HCT116 (cell line): ENCODE measurements at regions not wholly inside any gene's neighbourhood (a gene's known extent, or its start where the extent isn't known, plus 50 kb on each side); places are given as distances from the start of the nearest gene placed in this dataset.

Experiments
- ATAC-seq: fragments of 200-7000 bp; cut with Tn5 transposase; 2 replicates; pipeline ENCODE4 v1.9.1; 2020; ENCODE audit warnings: mild to moderate bottlenecking, moderate library complexity
- BruUV-seq: library from RNA; stranded (reverse); fragments of 400-500 nt; replicated peaks from 2 replicates; lab custom pipeline; 2021; lab: Mats Ljungman, UMichigan
- CTCF ChIA-PET: fragments of 300-600 bp; sonication (Branson Sonifier 250); formaldehyde crosslinking; loops from one replicate; lab custom pipeline; 2021; ENCODE audit warnings: antibody characterized with exemption; lab: Charles Lee
- POLR2A ChIA-PET: fragments of 300-600, 350-600 bp; sonication (Branson Sonifier 250); formaldehyde crosslinking; loops from one replicate; lab custom pipeline; 2021; ENCODE audit warnings: antibody characterized with exemption; lab: Charles Lee
- RAD21 ChIA-PET, 2 experiments: fragments of 300-600 bp; sonication (Branson Sonifier 250); formaldehyde crosslinking; loops; one replicate each; lab custom pipeline; 2023; ENCODE audit warnings: low total read pairs in 2 of 2; ENCODE audit not compliant: uncharacterized antibody in 2 of 2, unreplicated experiment in 2 of 2, low non-redundant PET in 1 of 2; lab: Charles Lee
- DNase-seq: peaks from one replicate; pipeline ENCODE4 v3.0.0-alpha.2; 2010; ENCODE audit warnings: low read depth, low spot score
- H2AFZ ChIP-seq: fragments of 200-600 bp; shearing (Covaris generic), sonication (generic); 2 replicates; pipeline ENCODE4 v1.6.1; 2017; ENCODE audit warnings: low read depth, mixed run types, mixed read lengths, antibody characterized with exemption, low read length; ENCODE audit not compliant: poor library complexity, severe bottlenecking
- H3K27ac ChIP-seq: 2 replicates; pipeline ENCODE4 v1.5.1; 2012; ENCODE audit warnings: low read depth, low read length
- H3K27me3 ChIP-seq: fragments of 200-600 bp; sonication (generic); 2 replicates; pipeline ENCODE4 v1.6.1; 2016; ENCODE audit warnings: mixed run types, low read length, mixed read lengths; ENCODE audit not compliant: insufficient read depth
- H3K36me3 ChIP-seq, 2 experiments: fragments of 200-500 bp in 1 of 2; fragments of 200-600 bp in 1 of 2; sonication (Bioruptor generic) in 1 of 2; sonication (generic) in 1 of 2; 2 replicates each; pipeline versions ENCODE4 v1.5.1 to v1.6.1; 2014 to 2016; ENCODE audit warnings: low read length in 2 of 2, inconsistent platforms in 1 of 2, mixed read lengths in 1 of 2, mixed run types in 1 of 2; ENCODE audit not compliant: insufficient read depth in 2 of 2, control insufficient read depth in 1 of 2
- H3K4me1 ChIP-seq, 2 experiments: fragments of 200-600 bp in 1 of 2; sonication (generic) in 1 of 2; 2 replicates each; pipeline versions ENCODE4 v1.5.1 to v1.6.1; 2012 to 2017; ENCODE audit warnings: low read length in 2 of 2, inconsistent platforms in 1 of 2, mild to moderate bottlenecking in 1 of 2, mixed read lengths in 1 of 2, mixed run types in 1 of 2, moderate library complexity in 1 of 2; ENCODE audit not compliant: insufficient read depth in 2 of 2, control insufficient read depth in 1 of 2
- H3K4me2 ChIP-seq: fragments of 200-600 bp; sonication (generic); 2 replicates; pipeline ENCODE4 v1.6.1; 2017; ENCODE audit warnings: mixed run types, low read length, mixed read lengths
- H3K4me3 ChIP-seq, 2 experiments: fragments of 200-600 bp in 1 of 2; sonication (generic) in 1 of 2; replicated peaks in 1 of 2; 2 replicates each; pipeline ENCODE4 v1.5.1; 2011 to 2016; ENCODE audit warnings: low read length in 2 of 2, control low read depth in 1 of 2, low read depth in 1 of 2, mild to moderate bottlenecking in 1 of 2, mixed read lengths in 1 of 2, mixed run types in 1 of 2
- H3K79me2 ChIP-seq: fragments of 200-600 bp; sonication (generic); 2 replicates; pipeline ENCODE4 v1.6.1; 2017; ENCODE audit warnings: mild to moderate bottlenecking, mixed run types, low read length, moderate library complexity, mixed read lengths; ENCODE audit not compliant: insufficient read depth
- H3K9ac ChIP-seq: fragments of 200-600 bp; sonication (generic); 2 replicates; pipeline ENCODE4 v1.6.1; 2016; ENCODE audit warnings: low read length, mixed read lengths
- H3K9me2 ChIP-seq: fragments of 200-600 bp; sonication (generic), shearing (Covaris generic); 2 replicates; pipeline ENCODE4 v1.6.1; 2017; ENCODE audit warnings: mixed run types, mild to moderate bottlenecking, moderate library complexity; ENCODE audit not compliant: insufficient read depth
- H3K9me3 ChIP-seq, 2 experiments: fragments of 200-500 bp in 1 of 2; fragments of 200-600 bp in 1 of 2; sonication (Bioruptor generic) in 1 of 2; sonication (generic) in 1 of 2; 2 replicates each; pipeline ENCODE4 v1.6.1; 2014 to 2017; ENCODE audit warnings: low read length in 2 of 2, mixed read lengths in 2 of 2, inconsistent platforms in 1 of 2, low read depth in 1 of 2, mild to moderate bottlenecking in 1 of 2, mixed run types in 1 of 2, moderate library complexity in 1 of 2; ENCODE audit not compliant: control insufficient read depth in 1 of 2, insufficient read depth in 1 of 2
- H4K20me1 ChIP-seq: fragments of 200-600 bp; sonication (generic), shearing (Covaris generic); 2 replicates; pipeline ENCODE4 v1.6.1; 2017; ENCODE audit warnings: mixed run types, mild to moderate bottlenecking, moderate library complexity; ENCODE audit not compliant: insufficient read depth
- CBX3 ChIP-seq: IDR thresholded peaks from 2 replicates; pipeline ENCODE4 v1.6.1; 2012; ENCODE audit warnings: low read depth
- CEBPB ChIP-seq: IDR thresholded peaks from 2 replicates; pipeline ENCODE4 v1.6.1; 2012; ENCODE audit warnings: low read depth
- EGR1 ChIP-seq: IDR thresholded peaks from 2 replicates; pipeline ENCODE4 v1.6.1; 2012; ENCODE audit warnings: low read depth
- ELF1 ChIP-seq: IDR thresholded peaks from 2 replicates; pipeline ENCODE4 v1.6.1; 2012; ENCODE audit warnings: low read depth, borderline replicate concordance
- EZH2 ChIP-seq: fragments of 200-600 bp; sonication (generic); IDR thresholded peaks from 2 replicates; pipeline ENCODE4 v1.6.1; 2017; ENCODE audit warnings: antibody characterized with exemption, mixed run types
- JUND ChIP-seq: IDR thresholded peaks from 2 replicates; pipeline ENCODE4 v1.6.1; 2012
- POLR2A ChIP-seq: IDR thresholded peaks from 2 replicates; pipeline ENCODE4 v1.7.0; 2011; ENCODE audit warnings: borderline replicate concordance; ENCODE audit not compliant: insufficient read depth, insufficient read length; ENCODE audit errors: extremely low read depth
- RAD21 ChIP-seq: IDR thresholded peaks from 2 replicates; pipeline ENCODE4 v1.6.1; 2012; ENCODE audit warnings: low read depth, mild to moderate bottlenecking
- SP1 ChIP-seq: IDR thresholded peaks from 2 replicates; pipeline ENCODE4 v1.6.1; 2012; ENCODE audit warnings: low read depth
- TCF7L2 ChIP-seq: IDR thresholded peaks from 2 replicates; pipeline ENCODE4 v1.7.0; 2011; ENCODE audit warnings: borderline replicate concordance, inconsistent platforms; ENCODE audit not compliant: insufficient read depth, insufficient read length; ENCODE audit errors: extremely low read depth
- YY1 ChIP-seq: IDR thresholded peaks from 2 replicates; pipeline ENCODE4 v1.6.1; 2011; ENCODE audit warnings: low read length, low read depth, moderate library complexity, mild to moderate bottlenecking; ENCODE audit not compliant: insufficient replicate concordance; ENCODE audit errors: extremely low read depth
- intact Hi-C: fragments of 100-400 bp; cut with micrococcal nuclease; formaldehyde crosslinking; loops from 2 replicates; pipeline ENCODE4 v1.10.0; 2022
- TF ChIP-seq, protein P1 (sequence below), 3 experiments: fragments of 200-600 bp in 1 of 3; sonication (generic) in 1 of 3; IDR thresholded peaks in 2 of 3; conservative IDR thresholded peaks in 1 of 3; 2 replicates each; pipeline ENCODE4 v1.5.1; 2012 to 2017; ENCODE audit warnings: low read depth in 2 of 3, low read length in 2 of 3, antibody characterized with exemption in 1 of 3, borderline replicate concordance in 1 of 3, control low read depth in 1 of 3, mild to moderate bottlenecking in 1 of 3, mixed read lengths in 1 of 3, mixed run types in 1 of 3, moderate library complexity in 1 of 3; ENCODE audit not compliant: insufficient read depth in 1 of 3
- TF ChIP-seq, protein P2 (sequence below): IDR thresholded peaks from 2 replicates; pipeline ENCODE4 v1.6.1; 2012
- TF ChIP-seq, protein P3 (sequence below): IDR thresholded peaks from 2 replicates; pipeline ENCODE4 v1.6.1; 2012; ENCODE audit warnings: low read depth
- TF ChIP-seq, protein P4 (sequence below): IDR thresholded peaks from 2 replicates; pipeline ENCODE4 v1.6.1; 2012

DNA sequence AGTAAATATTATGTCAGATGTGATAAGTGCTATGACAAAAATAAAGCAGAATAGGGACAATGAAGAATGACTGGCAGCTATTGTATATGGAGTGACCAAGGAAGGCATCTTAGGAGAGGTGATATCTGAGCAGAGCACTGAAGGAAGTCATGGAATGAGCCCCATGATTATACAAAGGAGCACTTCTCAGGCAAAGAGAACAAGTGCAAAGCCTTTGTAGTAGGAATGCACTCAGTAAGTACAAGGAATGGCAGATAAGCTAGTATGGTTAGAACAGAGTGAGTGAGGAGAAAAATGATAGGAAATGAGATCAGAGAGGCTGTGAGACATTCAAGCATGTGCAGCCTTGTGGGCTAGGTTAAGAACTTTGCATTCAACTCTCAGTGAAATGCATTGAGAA is 214.8 kb downstream of the LURAP1L start (continued):
- TF ChIP-seq, protein P1, sequence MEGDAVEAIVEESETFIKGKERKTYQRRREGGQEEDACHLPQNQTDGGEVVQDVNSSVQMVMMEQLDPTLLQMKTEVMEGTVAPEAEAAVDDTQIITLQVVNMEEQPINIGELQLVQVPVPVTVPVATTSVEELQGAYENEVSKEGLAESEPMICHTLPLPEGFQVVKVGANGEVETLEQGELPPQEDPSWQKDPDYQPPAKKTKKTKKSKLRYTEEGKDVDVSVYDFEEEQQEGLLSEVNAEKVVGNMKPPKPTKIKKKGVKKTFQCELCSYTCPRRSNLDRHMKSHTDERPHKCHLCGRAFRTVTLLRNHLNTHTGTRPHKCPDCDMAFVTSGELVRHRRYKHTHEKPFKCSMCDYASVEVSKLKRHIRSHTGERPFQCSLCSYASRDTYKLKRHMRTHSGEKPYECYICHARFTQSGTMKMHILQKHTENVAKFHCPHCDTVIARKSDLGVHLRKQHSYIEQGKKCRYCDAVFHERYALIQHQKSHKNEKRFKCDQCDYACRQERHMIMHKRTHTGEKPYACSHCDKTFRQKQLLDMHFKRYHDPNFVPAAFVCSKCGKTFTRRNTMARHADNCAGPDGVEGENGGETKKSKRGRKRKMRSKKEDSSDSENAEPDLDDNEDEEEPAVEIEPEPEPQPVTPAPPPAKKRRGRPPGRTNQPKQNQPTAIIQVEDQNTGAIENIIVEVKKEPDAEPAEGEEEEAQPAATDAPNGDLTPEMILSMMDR (IDR thresholded peaks at IDR 0.05 in 2 of 3, conservative IDR thresholded peaks at IDR 0.05 in 1 of 3; ENCODE audit: borderline replicate concordance in 1 of 3, insufficient read depth in 1 of 3, low read depth in 2 of 3, low read length in 2 of 3): no peak
- no peak for TF ChIP-seq POLR2A
- TF ChIP-seq, protein P2, sequence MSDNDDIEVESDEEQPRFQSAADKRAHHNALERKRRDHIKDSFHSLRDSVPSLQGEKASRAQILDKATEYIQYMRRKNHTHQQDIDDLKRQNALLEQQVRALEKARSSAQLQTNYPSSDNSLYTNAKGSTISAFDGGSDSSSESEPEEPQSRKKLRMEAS: no peak

DNA sequence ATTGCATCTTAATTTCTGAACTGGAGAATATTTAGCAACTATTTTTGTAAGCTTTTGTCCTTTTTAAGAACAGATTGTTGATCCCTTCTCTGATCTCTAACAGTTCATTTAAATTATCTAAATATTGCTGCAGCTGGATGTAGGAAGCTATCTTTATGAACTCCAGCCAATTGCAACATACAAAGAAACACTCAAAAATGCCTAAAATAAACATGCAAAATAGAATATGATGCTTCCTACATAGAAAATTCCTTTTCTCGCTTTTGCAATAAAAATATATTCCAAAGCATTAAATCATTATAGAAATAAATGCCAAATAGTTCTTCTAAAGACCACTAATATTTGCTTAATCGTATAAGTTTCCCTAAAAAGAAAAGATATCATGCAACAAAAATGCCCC is 218.6 kb downstream of the LURAP1L start:
- Histone ChIP-seq H3K9ac (no peak overlapping the region), H3K79me2 (no peaks in the 10 kb centered on the region), H3K27me3 (0 out of 2 replicates have a peak, but pooled peaks cover 6% of the 10 kb centered on the region), H3K9me3 (no peaks in the 10 kb centered on the region), H3K36me3 (no peaks in the 10 kb centered on the region), H3K9me2 (no peaks in the 10 kb centered on the region), H3K27ac (no peak overlapping the region), H2AFZ (no peak overlapping the region), H3K4me3 (no peak overlapping the region), H3K4me2 (no peak overlapping the region), H4K20me1 (no peaks in the 10 kb centered on the region), H3K4me1 (no peaks in the 10 kb centered on the region)
- DNase-seq: no peak
- TF ChIP-seq, protein P3, sequence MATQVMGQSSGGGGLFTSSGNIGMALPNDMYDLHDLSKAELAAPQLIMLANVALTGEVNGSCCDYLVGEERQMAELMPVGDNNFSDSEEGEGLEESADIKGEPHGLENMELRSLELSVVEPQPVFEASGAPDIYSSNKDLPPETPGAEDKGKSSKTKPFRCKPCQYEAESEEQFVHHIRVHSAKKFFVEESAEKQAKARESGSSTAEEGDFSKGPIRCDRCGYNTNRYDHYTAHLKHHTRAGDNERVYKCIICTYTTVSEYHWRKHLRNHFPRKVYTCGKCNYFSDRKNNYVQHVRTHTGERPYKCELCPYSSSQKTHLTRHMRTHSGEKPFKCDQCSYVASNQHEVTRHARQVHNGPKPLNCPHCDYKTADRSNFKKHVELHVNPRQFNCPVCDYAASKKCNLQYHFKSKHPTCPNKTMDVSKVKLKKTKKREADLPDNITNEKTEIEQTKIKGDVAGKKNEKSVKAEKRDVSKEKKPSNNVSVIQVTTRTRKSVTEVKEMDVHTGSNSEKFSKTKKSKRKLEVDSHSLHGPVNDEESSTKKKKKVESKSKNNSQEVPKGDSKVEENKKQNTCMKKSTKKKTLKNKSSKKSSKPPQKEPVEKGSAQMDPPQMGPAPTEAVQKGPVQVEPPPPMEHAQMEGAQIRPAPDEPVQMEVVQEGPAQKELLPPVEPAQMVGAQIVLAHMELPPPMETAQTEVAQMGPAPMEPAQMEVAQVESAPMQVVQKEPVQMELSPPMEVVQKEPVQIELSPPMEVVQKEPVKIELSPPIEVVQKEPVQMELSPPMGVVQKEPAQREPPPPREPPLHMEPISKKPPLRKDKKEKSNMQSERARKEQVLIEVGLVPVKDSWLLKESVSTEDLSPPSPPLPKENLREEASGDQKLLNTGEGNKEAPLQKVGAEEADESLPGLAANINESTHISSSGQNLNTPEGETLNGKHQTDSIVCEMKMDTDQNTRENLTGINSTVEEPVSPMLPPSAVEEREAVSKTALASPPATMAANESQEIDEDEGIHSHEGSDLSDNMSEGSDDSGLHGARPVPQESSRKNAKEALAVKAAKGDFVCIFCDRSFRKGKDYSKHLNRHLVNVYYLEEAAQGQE: no peak
- no peak for TF ChIP-seq POLR2A
- TF ChIP-seq EGR1: no peak
- no peak for TF ChIP-seq YY1
- no peak for TF ChIP-seq TCF7L2
- no peak for TF ChIP-seq CBX3
- TF ChIP-seq, protein P4, sequence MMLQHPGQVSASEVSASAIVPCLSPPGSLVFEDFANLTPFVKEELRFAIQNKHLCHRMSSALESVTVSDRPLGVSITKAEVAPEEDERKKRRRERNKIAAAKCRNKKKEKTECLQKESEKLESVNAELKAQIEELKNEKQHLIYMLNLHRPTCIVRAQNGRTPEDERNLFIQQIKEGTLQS: no peak
- no peak for TF ChIP-seq CEBPB
- no peak for TF ChIP-seq ELF1
- no peak for TF ChIP-seq RAD21
- no peak for TF ChIP-seq SP1
- no peak for TF ChIP-seq EZH2
- TF ChIP-seq JUND: no peak
- ChIA-PET RAD21 (no interaction called here), CTCF (no interaction called here), POLR2A (no interaction called here)
- intact Hi-C loops: no loop called here
- BruUV-seq: no TSS peak
- ATAC-seq: no peak
